ENCODE measurements at regions not wholly inside any gene's neighbourhood (a gene's known extent, or its start where the extent isn't known, plus 50 kb on each side); places are given as distances from the start of the nearest gene placed in this dataset.

DNA sequence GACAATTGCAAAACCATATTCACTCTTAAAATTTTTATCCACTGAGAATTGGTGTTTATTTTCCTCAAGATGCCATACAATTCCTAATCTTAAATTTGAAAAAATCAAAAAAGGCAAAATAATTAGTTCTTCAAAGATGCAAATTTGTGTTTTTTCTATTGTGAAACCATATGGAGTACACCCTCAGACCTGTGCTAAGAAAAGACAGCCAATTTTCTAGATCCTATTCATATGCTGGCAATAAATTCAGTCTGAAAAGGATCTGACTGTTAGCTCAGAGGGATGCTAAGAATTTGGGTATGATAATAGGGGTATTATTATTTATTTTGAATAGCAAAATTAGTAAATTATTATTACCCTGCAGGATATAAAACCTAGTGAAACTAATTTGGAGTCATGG, 476.9 kb upstream of the SYT1 start:
- no peak for TF ChIP-seq EZH2 (IDR thresholded peaks at IDR 0.05; ENCODE audit: borderline replicate concordance, low read depth, low read length, severe bottlenecking)
- TF ChIP-seq, protein P1, sequence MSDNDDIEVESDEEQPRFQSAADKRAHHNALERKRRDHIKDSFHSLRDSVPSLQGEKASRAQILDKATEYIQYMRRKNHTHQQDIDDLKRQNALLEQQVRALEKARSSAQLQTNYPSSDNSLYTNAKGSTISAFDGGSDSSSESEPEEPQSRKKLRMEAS (IDR thresholded peaks at IDR 0.05; ENCODE audit: insufficient read depth, insufficient read length), result no peak
- TF ChIP-seq, protein P2, sequence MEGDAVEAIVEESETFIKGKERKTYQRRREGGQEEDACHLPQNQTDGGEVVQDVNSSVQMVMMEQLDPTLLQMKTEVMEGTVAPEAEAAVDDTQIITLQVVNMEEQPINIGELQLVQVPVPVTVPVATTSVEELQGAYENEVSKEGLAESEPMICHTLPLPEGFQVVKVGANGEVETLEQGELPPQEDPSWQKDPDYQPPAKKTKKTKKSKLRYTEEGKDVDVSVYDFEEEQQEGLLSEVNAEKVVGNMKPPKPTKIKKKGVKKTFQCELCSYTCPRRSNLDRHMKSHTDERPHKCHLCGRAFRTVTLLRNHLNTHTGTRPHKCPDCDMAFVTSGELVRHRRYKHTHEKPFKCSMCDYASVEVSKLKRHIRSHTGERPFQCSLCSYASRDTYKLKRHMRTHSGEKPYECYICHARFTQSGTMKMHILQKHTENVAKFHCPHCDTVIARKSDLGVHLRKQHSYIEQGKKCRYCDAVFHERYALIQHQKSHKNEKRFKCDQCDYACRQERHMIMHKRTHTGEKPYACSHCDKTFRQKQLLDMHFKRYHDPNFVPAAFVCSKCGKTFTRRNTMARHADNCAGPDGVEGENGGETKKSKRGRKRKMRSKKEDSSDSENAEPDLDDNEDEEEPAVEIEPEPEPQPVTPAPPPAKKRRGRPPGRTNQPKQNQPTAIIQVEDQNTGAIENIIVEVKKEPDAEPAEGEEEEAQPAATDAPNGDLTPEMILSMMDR (IDR thresholded peaks at IDR 0.05; ENCODE audit: extremely low read depth in 1 of 2, insufficient read depth in 1 of 2, low read depth in 1 of 2, low read length in 2 of 2), result no peak
- TF ChIP-seq POLR2A (IDR thresholded peaks at IDR 0.05; ENCODE audit: low read depth, low read length), result no peak
- no peak for TF ChIP-seq JUN (IDR thresholded peaks at IDR 0.05; ENCODE audit: borderline replicate concordance, insufficient read depth, insufficient read length, low read depth)
- no peak for TF ChIP-seq POLR2AphosphoS5 (IDR thresholded peaks at IDR 0.05; ENCODE audit: insufficient read depth, low read depth, low read length)
- TF ChIP-seq MYC (IDR thresholded peaks at IDR 0.05; ENCODE audit: low read depth, low read length), result no peak
